ENCODE measurements at regions not wholly inside any gene's neighbourhood (a gene's known extent, or its start where the extent isn't known, plus 50 kb on each side); places are given as distances from the start of the nearest gene placed in this dataset.

GRCh38 chr4:74651198-74651597 lies 143.1 kb downstream of the BTC start:
- no peak for FAIRE-seq

- FAIRE-seq = no peak
Observed at GRCh38 chr4:74653331-74654229, 140.7 kb downstream of the BTC start.

- FAIRE-seq = no peak
Observed at GRCh38 chr4:74654230-74654681, 140.1 kb downstream of the BTC start.

GRCh38 chr4:74656596-74656995 lies 137.7 kb downstream of the BTC start:
- FAIRE-seq = no peak

- no peak for FAIRE-seq
Observed at GRCh38 chr4:74658116-74658515, 136.2 kb downstream of the BTC start.

- no peak for FAIRE-seq
Observed at GRCh38 chr4:74659576-74660411, 134.5 kb downstream of the BTC start.

- no peak for FAIRE-seq
Observed at GRCh38 chr4:74660866-74661265, 133.5 kb downstream of the BTC start.

- no peak for FAIRE-seq
Observed at GRCh38 chr4:74661427-74662201, 132.7 kb downstream of the BTC start.

GRCh38 chr4:74663631-74664030 lies 130.7 kb downstream of the BTC start:
- no peak for FAIRE-seq

GRCh38 chr4:74665346-74665745 lies 129.0 kb downstream of the BTC start:
- no peak for FAIRE-seq

- FAIRE-seq = no peak
Observed at GRCh38 chr4:74665876-74666275, 128.4 kb downstream of the BTC start.

- FAIRE-seq = peak; percentile 44
Observed at GRCh38 chr4:74667438-74667837, 126.9 kb downstream of the BTC start.

GRCh38 chr4:74667944-74668343 lies 126.4 kb downstream of the BTC start:
- FAIRE-seq = no peak

- FAIRE-seq = no peak
Observed at GRCh38 chr4:74669702-74670101, 124.6 kb downstream of the BTC start.

GRCh38 chr4:74670583-74670982 lies 123.7 kb downstream of the BTC start:
- FAIRE-seq = no peak

GRCh38 chr4:74671080-74671698 lies 123.1 kb downstream of the BTC start:
- no peak for FAIRE-seq

- FAIRE-seq = no peak
Observed at GRCh38 chr4:74674750-74675149, 119.6 kb downstream of the BTC start.

GRCh38 chr4:74675673-74676279 lies 118.5 kb downstream of the BTC start:
- FAIRE-seq = peak; percentile 47

GRCh38 chr4:74682567-74683359 lies 111.6 kb downstream of the BTC start:
- FAIRE-seq = no peak

GRCh38 chr4:74692972-74693371 lies 101.4 kb downstream of the BTC start:
- no peak for FAIRE-seq
